ENCODE measurements at regions not wholly inside any gene's neighbourhood (a gene's known extent, or its start where the extent isn't known, plus 50 kb on each side); places are given as distances from the start of the nearest gene placed in this dataset.
"Not testable (repeated sequence)": the region's sequence is repeated elsewhere in the genome, so short reads cannot be mapped to it uniquely, and the experiment has no call there.

DNA sequence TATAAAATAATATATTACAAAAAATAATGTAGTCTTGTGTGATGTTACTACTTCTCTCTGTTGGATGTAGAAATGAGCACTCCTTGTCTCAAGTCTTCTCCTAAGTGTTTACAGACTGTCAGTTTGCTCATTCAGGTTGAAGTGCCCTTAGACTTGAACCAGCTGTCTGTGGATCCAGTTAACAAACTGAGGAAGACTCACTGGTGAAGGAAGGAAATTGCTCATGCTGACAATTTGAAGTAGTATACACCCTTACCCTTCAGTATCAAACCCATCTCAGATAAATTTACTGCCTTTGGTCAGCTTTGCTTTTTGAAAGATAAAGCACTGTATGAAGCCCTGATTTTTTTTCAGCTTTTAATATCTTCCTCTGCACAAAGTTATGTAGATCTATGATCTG is 854.2 kb upstream of the ZEB2 start:
- DNase-seq (ENCODE audit: low read depth in 2 of 2) = peak in 1 of 2 donors; percentile 63

GRCh38 chr2:145367334-145367733 is 847.4 kb upstream of the ZEB2 start:
- DNase-seq (ENCODE audit: low read depth in 2 of 2) = not testable (repeated sequence)

DNA sequence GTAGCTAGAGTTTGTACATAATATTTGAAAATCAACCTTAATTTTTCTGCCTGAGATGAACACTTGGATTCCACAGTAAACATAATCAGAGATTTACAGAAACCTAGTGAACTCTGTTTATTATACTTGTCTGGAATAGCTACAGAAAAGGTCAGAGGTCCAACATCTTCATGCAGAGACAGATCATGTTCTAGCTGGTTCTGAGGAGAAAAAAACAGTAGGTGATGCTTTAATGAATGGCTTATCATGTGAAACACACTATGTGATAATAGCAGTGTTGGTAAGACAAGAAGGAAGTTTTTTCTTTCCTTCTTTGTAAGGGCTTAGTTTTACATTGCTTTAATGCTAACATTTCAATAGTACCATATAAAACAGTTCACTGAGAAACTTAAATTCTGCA is 846.4 kb upstream of the ZEB2 start:
- DNase-seq (ENCODE audit: low read depth in 2 of 2) = no peak

DNA sequence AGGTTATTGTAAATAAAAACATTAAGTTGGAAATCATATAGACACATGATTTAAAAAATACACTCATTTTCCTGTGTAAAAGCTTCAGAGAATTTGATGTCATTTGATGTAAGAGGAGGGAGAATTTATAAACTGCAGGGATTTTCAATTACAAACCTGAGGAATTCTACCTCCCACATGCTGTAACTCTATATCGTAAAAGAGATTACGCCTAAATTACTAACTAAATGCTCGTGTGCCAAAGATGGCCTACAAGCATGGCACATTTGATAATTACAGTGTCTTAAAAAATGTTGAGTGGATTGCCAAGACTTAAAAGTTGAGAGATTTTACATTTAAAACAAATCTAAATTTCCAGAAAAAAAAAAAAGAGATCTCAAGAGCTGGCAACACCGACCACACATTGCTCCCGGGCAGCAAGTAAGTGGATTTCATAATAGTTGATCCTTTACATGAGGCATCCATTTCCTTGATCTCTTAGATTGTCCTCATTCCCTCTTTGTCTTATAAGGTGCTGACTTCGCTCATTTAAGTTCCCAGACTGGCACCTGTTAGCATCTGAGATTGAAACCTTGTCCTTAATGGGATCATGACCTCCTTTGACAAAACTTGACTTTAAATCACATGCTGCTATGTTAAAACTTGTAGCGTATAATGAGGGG is 840.3 kb upstream of the ZEB2 start:
- no peak for DNase-seq (ENCODE audit: low read depth in 2 of 2)

DNA sequence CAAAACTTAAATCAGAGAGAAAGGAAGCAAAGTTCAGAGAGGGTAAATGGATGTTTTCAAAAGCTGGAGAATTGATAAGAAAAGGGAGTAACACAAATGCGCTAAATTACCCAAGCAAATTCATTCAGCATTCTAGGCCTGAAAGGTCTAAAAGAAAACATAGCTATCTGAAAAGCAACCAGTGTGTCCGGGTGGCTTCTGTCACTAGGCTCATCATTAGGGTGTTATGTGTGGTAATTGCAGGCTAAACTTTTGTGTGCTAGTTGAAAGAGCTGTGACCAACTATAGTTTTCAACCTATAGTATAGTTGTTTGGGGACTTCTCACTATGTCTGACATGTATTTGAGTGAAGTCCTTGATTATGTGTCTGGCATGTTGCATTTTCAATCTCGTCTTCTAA is 839.6 kb upstream of the ZEB2 start:
- no peak for DNase-seq (ENCODE audit: low read depth in 2 of 2)

DNA sequence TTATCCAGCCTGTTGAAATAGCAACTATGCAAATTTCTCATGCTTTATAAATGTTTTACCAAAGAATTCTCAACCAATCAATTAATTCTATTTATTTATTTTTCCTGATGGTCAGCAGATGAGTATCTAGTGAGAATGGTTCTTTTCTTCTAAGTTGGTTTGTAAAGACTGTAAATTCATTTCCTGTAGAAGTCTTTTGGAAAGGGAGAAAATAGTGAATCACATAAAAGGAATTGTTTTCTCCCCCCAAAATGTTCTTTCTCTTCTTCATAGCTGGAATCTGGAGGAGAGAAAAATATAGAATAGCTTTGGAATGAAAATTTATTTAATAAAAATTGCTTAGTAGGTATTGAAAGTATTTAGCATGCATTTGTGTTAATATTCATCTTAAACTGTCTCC is 836.1 kb upstream of the ZEB2 start:
- peak in 1 of 2 donors; percentile 4 for DNase-seq (ENCODE audit: low read depth in 2 of 2)

GRCh38 chr2:145352484-145352883 is 832.6 kb upstream of the ZEB2 start:
- no peak for DNase-seq (ENCODE audit: low read depth in 2 of 2)

DNA sequence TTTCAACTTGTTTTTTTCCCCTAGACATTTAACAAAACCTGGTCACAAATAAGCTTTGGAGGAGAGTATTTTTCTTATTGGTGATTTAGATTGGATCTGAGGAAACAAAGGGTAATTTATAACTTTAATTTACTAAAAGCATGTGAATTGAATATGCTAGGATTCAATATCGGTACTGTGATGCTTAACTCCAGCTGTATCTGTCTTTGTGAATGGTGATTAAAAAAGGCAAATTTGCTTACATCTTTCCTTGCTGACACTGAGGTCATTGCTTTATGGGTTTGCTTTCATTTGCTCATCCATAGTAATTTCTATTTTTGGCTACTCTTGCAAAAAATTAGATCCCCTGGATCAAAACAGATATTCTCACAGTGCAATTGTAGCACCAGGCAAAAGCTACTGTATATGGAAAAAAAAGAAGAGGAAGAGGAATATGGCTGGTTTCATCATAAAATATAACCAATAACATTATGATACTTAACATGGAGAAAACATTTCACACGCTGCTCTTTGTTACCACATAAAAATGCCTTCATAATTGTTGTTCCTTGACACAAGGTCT is 832.0 kb upstream of the ZEB2 start:
- DNase-seq (ENCODE audit: low read depth in 2 of 2) = no peak

- DNase-seq (ENCODE audit: low read depth in 2 of 2) = peak in 1 of 2 donors; percentile 53
Measured at GRCh38 chr2:145350011-145350410, 830.1 kb upstream of the ZEB2 start.

DNA sequence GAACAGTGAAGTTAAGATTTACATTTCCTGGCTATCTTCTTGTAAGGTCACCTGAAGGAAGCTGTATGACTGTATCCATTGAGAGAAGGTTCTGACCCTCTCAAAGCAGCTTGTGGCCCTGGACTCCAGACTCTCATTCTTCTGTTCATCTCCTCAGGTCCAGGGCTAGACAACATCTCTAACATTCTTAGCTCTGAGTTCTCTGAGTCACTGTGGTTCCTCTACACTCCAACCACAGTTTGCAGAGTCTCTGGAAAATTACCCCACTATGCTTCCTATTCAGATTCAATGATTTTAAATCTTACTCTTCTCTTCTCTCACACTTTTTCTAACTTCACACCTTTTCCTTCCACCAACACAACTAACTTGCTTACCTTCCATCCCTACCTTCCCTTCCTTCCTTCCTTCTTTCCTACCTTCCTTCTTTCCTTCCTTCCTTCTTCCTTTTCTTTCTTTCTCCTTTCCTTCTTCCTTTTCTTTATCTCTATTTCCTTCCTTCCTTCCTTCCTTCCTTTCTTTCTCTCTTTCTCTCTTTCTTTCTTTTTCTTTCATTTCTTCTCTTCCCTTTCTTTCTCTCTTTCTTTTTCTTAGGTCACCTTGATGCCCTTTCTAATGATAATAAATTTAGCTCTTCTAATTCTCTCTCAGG is 824.3 kb upstream of the ZEB2 start:
- DNase-seq (ENCODE audit: low read depth in 2 of 2) = peak in 1 of 2 donors; percentile 2

DNA sequence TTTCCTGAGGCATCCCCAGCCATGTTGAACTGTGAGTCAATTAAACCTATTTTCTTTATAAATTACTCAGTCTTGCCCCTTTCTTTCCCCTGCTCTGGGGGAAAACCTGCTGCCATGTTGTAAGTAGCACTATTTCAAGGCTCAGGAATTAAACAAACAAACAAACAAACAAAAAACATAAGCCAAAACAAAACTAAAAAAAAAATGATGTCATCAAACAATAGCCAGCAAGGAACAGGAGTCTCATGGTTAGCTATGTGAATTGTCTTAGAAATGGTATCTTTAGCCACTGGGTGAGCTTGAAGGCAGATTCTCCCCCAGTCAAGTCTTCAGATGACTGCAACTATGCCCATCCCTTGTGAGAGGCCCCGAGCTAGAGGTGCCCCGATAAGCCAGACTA is 823.4 kb upstream of the ZEB2 start:
- no peak for DNase-seq (ENCODE audit: low read depth in 2 of 2)

- no peak for DNase-seq (ENCODE audit: low read depth in 2 of 2)
Measured at GRCh38 chr2:145341536-145341935, 821.6 kb upstream of the ZEB2 start.

- DNase-seq (ENCODE audit: low read depth in 2 of 2) = no peak
Measured at GRCh38 chr2:145339646-145340045, 819.7 kb upstream of the ZEB2 start.

- no peak for DNase-seq (ENCODE audit: low read depth in 2 of 2)
Measured at GRCh38 chr2:145332210-145332898, 812.4 kb upstream of the ZEB2 start.

GRCh38 chr2:145329971-145330370 is 810.1 kb upstream of the ZEB2 start:
- no peak for DNase-seq (ENCODE audit: low read depth in 2 of 2)

DNA sequence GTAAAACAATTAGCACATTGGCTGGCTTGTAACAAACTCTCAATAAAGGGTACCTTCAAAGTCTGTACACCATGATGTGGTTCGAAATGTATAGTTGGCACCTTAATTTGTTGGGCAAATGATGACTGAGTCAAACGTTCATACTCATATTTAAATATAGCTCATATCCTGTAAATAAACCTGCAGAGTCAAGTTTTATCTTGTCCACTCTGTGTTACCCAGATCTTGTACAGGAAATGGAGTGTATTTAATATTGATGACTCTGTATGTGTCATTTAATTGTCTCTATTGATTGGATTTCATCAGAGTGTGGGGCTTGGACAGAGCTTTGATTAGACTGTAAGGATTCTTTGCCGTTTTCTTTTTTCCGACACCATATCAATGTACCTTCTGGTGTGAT is 805.6 kb upstream of the ZEB2 start:
- DNase-seq (ENCODE audit: low read depth in 2 of 2) = no peak

- no peak for DNase-seq (ENCODE audit: low read depth in 2 of 2)
Measured at GRCh38 chr2:145324748-145325147, 804.8 kb upstream of the ZEB2 start.

DNA sequence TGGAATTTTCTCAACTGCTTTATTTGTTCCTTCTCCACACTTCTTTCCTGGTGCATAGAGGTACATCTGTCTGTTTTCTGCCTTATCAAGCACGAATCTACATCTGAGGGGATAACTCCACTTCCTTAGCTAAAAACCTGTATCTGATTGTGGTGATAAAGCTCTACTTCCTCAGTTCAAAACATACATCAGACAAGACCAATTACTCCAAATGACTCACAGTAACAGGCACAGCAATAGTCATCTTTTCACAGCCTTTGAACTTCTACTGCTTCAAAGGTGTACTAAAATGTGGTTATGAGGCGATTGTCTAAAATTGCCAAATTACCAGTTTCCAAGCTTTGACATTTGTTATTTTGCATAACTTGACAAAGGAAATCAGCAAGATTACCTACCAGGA is 803.6 kb upstream of the ZEB2 start:
- peak in 1 of 2 donors; percentile 69 for DNase-seq (ENCODE audit: low read depth in 2 of 2)

- no peak for DNase-seq (ENCODE audit: low read depth in 2 of 2)
Measured at GRCh38 chr2:145321344-145321743, 801.4 kb upstream of the ZEB2 start.

DNA sequence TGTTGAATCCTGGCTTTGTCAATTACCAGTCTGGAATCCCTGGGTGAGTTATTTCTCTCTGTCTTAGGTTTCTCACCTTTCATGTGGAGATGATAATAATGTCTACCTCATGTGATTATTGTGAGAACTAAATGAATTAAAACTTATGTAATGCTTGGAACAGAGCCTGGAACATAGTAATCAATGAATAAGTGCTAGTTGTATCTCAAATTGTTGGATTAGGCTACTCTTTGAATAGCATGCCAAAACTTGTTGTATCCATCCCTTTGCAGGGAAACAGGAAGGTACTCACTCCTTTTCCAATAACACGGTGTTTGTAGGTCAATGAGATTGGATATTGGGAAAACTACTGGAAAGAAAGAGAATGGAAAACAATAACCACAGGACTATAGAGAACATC is 796.6 kb upstream of the ZEB2 start:
- DNase-seq (ENCODE audit: low read depth in 2 of 2) = no peak

- no peak for DNase-seq (ENCODE audit: low read depth in 2 of 2)
Measured at GRCh38 chr2:145315053-145315452, 795.1 kb upstream of the ZEB2 start.

DNA sequence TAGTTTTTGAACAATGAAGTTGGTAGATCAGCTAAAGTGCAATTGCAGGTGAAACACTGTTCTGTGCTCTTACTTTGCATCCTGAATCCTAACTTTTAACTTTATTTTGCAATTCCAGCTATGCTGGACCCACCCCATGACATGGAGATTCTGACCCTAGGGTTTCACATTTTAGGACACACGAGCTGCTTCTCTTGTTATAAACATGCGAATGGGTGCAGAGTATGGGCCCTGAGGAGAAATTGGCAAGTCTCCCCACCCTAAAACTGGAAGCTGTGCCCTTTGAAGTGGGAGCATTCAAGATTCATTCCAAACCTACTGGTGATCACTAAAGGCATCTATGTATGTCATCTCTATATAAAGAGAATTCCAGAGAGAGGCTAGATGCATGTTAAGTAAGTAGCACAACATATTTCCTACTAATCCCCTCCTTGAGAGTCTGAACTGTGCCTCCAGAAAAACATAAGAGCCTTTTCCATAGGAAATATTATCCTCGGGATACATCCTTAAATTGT is 794.3 kb upstream of the ZEB2 start:
- DNase-seq (ENCODE audit: low read depth in 2 of 2) = no peak

Measured in lung microvascular endothelial cell (primary cell).